Epithelial cell of proximal tubule (primary cell): ENCODE measurements at regions not wholly inside any gene's neighbourhood (a gene's known extent, or its start where the extent isn't known, plus 50 kb on each side); places are given as distances from the start of the nearest gene placed in this dataset.

Experiments used
- DNase-seq: peaks from one replicate; pipeline ENCODE4 v3.0.0-alpha.2; 2011; ENCODE audit warnings: low read depth
- H3K4me3 ChIP-seq: 2 replicates; pipeline ENCODE4 v1.5.1; 2011; ENCODE audit warnings: low read depth, mild to moderate bottlenecking, low read length
- CTCF ChIP-seq: conservative IDR thresholded peaks from 2 replicates; pipeline ENCODE4 v1.5.1; 2012; ENCODE audit warnings: low read depth, mild to moderate bottlenecking, low read length

GRCh38 chr9:26535151-26535550 is 357.5 kb downstream of the CAAP1 start:
- DNase-seq = no peak
- no peak overlapping the region for H3K4me3 ChIP-seq
- no peak for TF ChIP-seq CTCF

- no peak overlapping the region for H3K4me3 ChIP-seq
- no peak for DNase-seq
- TF ChIP-seq CTCF = no peak
Observed at GRCh38 chr9:26530841-26531240, 361.8 kb downstream of the CAAP1 start.

- no peak overlapping the region for H3K4me3 ChIP-seq
- no peak for DNase-seq
- TF ChIP-seq CTCF = no peak
Observed at GRCh38 chr9:26527931-26528330, 364.7 kb downstream of the CAAP1 start.

GRCh38 chr9:26524267-26524666 is 368.3 kb downstream of the CAAP1 start:
- H3K4me3 ChIP-seq = no peak overlapping the region
- no peak for TF ChIP-seq CTCF
- no peak for DNase-seq

GRCh38 chr9:26523577-26523976 is 369.0 kb downstream of the CAAP1 start:
- DNase-seq = no peak
- TF ChIP-seq CTCF = no peak
- H3K4me3 ChIP-seq = no peak overlapping the region

- no peak overlapping the region for H3K4me3 ChIP-seq
- DNase-seq = no peak
- no peak for TF ChIP-seq CTCF
Observed at GRCh38 chr9:26520141-26520540, 372.5 kb downstream of the CAAP1 start.

- no peak for TF ChIP-seq CTCF
- DNase-seq = no peak
- no peak overlapping the region for H3K4me3 ChIP-seq
Observed at GRCh38 chr9:26516773-26517343, 375.7 kb downstream of the CAAP1 start.
